Neural crest cell (in vitro differentiated cells): ENCODE measurements at regions not wholly inside any gene's neighbourhood (a gene's known extent, or its start where the extent isn't known, plus 50 kb on each side); places are given as distances from the start of the nearest gene placed in this dataset.

Source experiments
- DNase-seq: peaks from one replicate; pipeline ENCODE4 v3.0.0; 2021; ENCODE audit warnings: low read depth, mixed read lengths, low spot score
- H3K27ac Mint-ChIP-seq: one replicate; pipeline ENCODE4 v1.8.0; 2021; ENCODE audit warnings: mild to moderate bottlenecking, mixed read lengths; ENCODE audit not compliant: unreplicated experiment
- H3K27me3 Mint-ChIP-seq: 2 replicates; pipeline ENCODE4 v1.8.0; 2021; ENCODE audit warnings: low read depth, mild to moderate bottlenecking, mixed read lengths
- H3K36me3 Mint-ChIP-seq: 2 replicates; pipeline ENCODE4 v1.8.0; 2021; ENCODE audit warnings: low read depth, mild to moderate bottlenecking, mixed read lengths
- H3K4me1 Mint-ChIP-seq: 2 replicates; pipeline ENCODE4 v1.8.0; 2021; ENCODE audit warnings: mixed read lengths
- H3K4me3 Mint-ChIP-seq: one replicate; pipeline ENCODE4 v1.8.0; 2021; ENCODE audit warnings: mild to moderate bottlenecking, mixed read lengths
- H3K9me3 Mint-ChIP-seq: 2 replicates; pipeline ENCODE4 v1.8.0; 2021; ENCODE audit warnings: mixed read lengths
- TF ChIP-seq, protein P1 (sequence below): fragments of 200-600 bp; sonication (generic); conservative IDR thresholded peaks from 2 replicates; pipeline ENCODE4 v1.5.0; 2021; ENCODE audit warnings: antibody characterized with exemption, mild to moderate bottlenecking

DNA sequence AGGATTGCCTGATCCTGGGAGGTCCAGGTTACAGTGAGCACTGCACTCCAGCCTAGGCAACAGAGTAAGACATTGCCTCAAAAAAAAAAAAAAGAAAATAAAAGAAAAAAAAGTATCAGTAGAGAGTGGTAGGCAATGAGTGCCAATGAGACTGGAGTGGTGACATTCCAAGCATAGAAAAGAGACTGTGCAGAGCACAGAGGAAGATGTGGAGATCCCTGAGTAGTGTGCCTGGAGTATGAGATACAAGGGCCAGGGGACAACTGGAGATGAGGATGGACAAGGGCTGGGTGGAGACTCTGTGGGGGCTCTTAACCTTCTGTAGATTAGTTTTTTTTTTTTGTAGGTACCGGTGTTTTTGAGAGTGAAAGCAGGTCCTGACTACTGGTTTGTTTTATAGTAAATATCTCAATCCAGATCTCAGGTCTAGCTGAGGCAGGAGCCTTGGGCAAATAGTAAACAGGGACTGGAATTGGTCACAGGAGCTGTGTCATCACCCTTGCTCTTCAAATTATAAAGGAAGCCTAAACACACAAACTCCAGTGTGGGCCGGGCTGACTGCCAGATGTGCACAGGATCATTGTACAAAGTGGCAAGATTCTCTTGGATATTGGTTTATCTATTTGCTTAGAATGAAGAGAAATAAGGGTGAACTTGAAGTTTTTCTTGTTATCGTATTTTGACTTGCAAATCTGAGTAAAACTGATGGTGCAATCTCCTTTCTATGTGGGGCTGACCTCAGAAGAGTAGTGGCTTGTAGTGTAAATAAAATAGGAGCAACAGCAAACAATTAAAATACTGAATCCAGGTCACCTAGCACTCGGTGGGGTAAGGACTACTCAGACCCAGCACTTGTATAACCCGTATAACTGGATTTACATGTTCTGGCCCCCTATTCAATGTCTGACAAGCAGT is 144.9 kb downstream of the SOX4 start:
- DNase-seq, result no peak
- peak overlapping the region; percentile 59 for H3K27ac Mint-ChIP-seq
- H3K4me3 Mint-ChIP-seq, result no peak overlapping the region
- H3K27me3 Mint-ChIP-seq, result no peaks in the 10 kb centered on the region
- no peaks in the 10 kb centered on the region for H3K9me3 Mint-ChIP-seq
- H3K4me1 Mint-ChIP-seq, result peaks cover 68% of the 10 kb centered on the region
- TF ChIP-seq, protein P1, sequence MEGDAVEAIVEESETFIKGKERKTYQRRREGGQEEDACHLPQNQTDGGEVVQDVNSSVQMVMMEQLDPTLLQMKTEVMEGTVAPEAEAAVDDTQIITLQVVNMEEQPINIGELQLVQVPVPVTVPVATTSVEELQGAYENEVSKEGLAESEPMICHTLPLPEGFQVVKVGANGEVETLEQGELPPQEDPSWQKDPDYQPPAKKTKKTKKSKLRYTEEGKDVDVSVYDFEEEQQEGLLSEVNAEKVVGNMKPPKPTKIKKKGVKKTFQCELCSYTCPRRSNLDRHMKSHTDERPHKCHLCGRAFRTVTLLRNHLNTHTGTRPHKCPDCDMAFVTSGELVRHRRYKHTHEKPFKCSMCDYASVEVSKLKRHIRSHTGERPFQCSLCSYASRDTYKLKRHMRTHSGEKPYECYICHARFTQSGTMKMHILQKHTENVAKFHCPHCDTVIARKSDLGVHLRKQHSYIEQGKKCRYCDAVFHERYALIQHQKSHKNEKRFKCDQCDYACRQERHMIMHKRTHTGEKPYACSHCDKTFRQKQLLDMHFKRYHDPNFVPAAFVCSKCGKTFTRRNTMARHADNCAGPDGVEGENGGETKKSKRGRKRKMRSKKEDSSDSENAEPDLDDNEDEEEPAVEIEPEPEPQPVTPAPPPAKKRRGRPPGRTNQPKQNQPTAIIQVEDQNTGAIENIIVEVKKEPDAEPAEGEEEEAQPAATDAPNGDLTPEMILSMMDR, result no peak
- H3K36me3 Mint-ChIP-seq, result no peaks in the 10 kb centered on the region

DNA sequence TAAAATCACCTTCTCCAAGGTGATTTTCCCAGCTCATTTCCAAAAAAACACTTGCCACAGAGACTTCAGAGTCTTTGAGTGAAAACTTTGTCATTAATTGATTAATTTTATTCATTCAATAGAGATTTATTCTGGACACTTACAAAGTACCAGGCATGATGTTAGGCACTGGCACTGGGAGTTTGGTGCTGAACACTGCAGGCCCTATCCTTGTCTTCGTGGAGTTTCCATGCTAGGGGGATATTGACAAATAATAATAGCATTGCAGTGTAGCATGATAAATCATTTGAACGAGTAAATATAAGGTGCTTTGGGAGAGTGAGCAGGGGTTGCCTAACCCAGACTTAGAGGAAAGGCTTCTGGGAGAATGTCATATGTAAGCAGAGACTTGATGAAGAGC is 145.7 kb downstream of the SOX4 start:
- H3K4me1 Mint-ChIP-seq, result peaks cover 60% of the 10 kb centered on the region
- H3K4me3 Mint-ChIP-seq, result peak overlapping the region; percentile 21

DNA sequence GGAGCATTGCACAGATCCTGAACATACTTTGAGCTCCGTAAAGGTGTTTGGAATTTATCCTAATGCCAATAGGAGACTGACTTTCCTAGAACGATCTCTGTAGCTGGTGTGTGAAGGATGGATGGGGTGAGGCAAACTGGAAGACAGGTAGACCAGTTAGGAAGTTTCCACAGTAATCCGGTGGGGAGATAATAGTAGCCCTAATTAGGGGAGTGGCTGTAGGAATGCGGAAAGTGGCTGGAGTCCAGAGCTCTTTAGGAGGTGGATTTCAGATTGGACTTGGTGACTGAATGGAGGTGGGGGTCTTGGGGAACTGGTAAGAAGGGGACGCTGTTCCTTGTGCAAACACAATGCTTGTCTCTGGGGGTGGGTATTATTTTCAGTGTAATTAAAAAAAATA is 146.3 kb downstream of the SOX4 start:
- peak overlapping the region; percentile 16 for H3K4me3 Mint-ChIP-seq

More for the DNA sequence above, 145.7 kb downstream of the SOX4 start:
- no peak overlapping the region for H3K27ac Mint-ChIP-seq
- no peaks in the 10 kb centered on the region for H3K36me3 Mint-ChIP-seq
- TF ChIP-seq, protein P1, result no peak
- no peaks in the 10 kb centered on the region for H3K27me3 Mint-ChIP-seq
- no peaks in the 10 kb centered on the region for H3K9me3 Mint-ChIP-seq
- DNase-seq, result no peak

DNA sequence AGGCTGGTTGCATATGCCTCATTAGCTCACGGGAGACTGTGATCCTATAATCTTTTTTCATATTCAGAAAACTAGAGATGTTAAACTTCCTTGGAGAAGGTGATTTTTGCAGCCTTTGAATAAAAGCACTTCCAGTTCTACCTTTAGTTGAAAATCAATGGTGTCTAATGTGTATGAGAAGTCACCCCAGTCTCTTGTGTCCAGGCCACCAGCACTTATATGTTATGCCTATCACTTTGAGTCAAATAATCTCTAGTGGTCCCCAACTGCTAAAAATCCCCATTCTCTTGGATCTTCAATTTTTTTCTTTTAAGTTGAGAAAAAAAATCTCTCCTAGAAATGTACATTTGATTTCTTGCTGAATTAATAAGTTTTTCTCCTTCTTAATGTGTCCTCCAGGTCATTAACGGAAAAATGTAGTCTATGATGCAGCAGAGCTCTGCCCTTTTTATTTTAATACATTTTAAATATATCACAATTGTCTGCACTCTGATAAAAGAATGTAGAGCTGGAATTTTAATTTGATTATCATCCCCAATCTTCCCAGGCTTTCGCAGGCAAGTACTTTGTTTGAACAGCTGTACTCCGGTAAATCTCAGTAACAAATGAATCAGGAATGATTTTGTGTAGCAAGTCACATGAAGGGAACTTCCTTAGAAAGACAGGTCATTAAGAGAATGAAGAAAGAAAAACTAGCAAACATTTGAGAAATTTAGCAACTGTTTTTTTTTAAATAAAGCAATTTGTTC is 147.0 kb downstream of the SOX4 start:
- no peak overlapping the region for H3K27ac Mint-ChIP-seq
- H3K27me3 Mint-ChIP-seq, result no peaks in the 10 kb centered on the region
- peak overlapping the region; percentile 81 for H3K4me3 Mint-ChIP-seq
- H3K4me1 Mint-ChIP-seq, result peaks cover 61% of the 10 kb centered on the region
- H3K36me3 Mint-ChIP-seq, result no peaks in the 10 kb centered on the region
- no peaks in the 10 kb centered on the region for H3K9me3 Mint-ChIP-seq
- TF ChIP-seq, protein P1, result no peak
- DNase-seq, result no peak

More for the DNA sequence above, 146.3 kb downstream of the SOX4 start:
- no peak for DNase-seq
- peaks cover 58% of the 10 kb centered on the region for H3K4me1 Mint-ChIP-seq
- no peaks in the 10 kb centered on the region for H3K9me3 Mint-ChIP-seq
- TF ChIP-seq, protein P1, result no peak
- peak overlapping the region; percentile 3 for H3K27ac Mint-ChIP-seq
- no peaks in the 10 kb centered on the region for H3K27me3 Mint-ChIP-seq
- H3K36me3 Mint-ChIP-seq, result no peaks in the 10 kb centered on the region

DNA sequence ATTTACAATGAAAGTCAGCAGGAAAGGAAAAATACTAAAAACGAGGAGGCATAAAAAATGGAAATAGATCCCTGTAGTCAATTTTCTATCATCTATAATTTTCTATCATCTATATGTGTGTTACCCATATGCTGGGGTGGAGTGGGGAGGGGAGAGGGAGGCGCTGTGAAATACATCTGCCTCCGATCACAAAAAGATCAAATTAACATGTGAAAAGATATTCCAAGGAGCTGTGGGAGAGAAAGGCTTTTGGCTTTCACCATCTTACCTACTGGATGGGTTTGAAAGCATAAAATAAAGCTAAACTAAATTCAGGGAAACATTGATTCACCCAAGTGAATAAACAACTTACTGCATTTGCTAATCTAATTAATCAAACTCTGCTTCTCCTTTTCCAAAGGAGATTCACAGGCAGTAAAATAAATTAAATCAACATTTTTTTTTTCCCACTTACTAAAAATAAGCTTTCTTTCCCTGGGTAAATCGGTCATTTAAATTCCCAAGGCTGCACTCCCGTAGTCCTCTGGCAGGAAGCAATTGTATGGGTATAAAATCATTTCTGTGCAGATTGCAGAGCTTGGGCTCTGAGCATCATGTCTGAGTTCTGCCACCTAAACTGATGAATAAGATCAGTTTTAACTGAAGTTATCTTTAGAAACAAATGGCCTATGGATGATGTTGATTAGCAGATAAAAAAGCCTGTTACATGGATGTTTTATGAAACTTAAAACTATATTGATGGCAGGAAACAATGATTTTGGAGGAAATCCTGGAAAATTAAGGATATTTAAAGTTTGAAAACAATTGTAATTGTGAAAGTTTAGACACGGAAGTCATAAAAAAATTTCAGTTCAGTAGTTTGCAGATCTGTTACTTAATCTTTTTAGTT is 147.9 kb downstream of the SOX4 start:
- Mint-ChIP-seq H3K4me1 (peaks cover 61% of the 10 kb centered on the region), H3K4me3 (peak overlapping the region; percentile 81), H3K27me3 (no peaks in the 10 kb centered on the region), H3K27ac (peak overlapping the region; percentile 88), H3K9me3 (no peaks in the 10 kb centered on the region), H3K36me3 (no peaks in the 10 kb centered on the region)
- TF ChIP-seq, protein P1, result no peak
- no peak for DNase-seq
